Mesendoderm (in vitro differentiated cells): ENCODE measurements at regions not wholly inside any gene's neighbourhood (a gene's known extent, or its start where the extent isn't known, plus 50 kb on each side); places are given as distances from the start of the nearest gene placed in this dataset.

Source experiments
- DNase-seq: peaks from one replicate; pipeline ENCODE4 v3.0.0; 2013
- H2AK5ac ChIP-seq: 2 replicates; pipeline ENCODE4 v1.6.1; 2013; ENCODE audit warnings: low read length, inconsistent platforms
- H2BK120ac ChIP-seq: 2 replicates; pipeline ENCODE4 v1.6.1; 2013; ENCODE audit warnings: low read depth, mild to moderate bottlenecking, low read length, moderate library complexity, mixed read lengths
- H2BK15ac ChIP-seq: replicated peaks from 2 replicates; pipeline ENCODE4 v1.6.1; 2013; ENCODE audit warnings: low read depth, mild to moderate bottlenecking, moderate library complexity
- H2BK5ac ChIP-seq: 2 replicates; pipeline ENCODE4 v1.6.1; 2013; ENCODE audit warnings: low read length, inconsistent platforms
- H3K18ac ChIP-seq: 2 replicates; pipeline ENCODE4 v1.6.1; 2013; ENCODE audit warnings: mild to moderate bottlenecking, low read length, mixed read lengths
- H3K23ac ChIP-seq: one replicate; pipeline ENCODE4 v1.6.1; 2013; ENCODE audit warnings: low read length
- H3K27ac ChIP-seq: 2 replicates; pipeline ENCODE4 v1.5.1; 2013; ENCODE audit warnings: low read depth, mild to moderate bottlenecking, inconsistent platforms, low read length, moderate library complexity
- H3K27me3 ChIP-seq: 2 replicates; pipeline ENCODE4 v1.6.1; 2013; ENCODE audit warnings: low read length, control low read depth, mild to moderate bottlenecking, inconsistent platforms; ENCODE audit not compliant: insufficient read depth, poor library complexity
- H3K36me3 ChIP-seq: 2 replicates; pipeline ENCODE4 v1.6.1; 2013; ENCODE audit warnings: low read length, inconsistent platforms; ENCODE audit not compliant: control insufficient read depth, insufficient read depth
- H3K4ac ChIP-seq: one replicate; pipeline ENCODE4 v1.6.1; 2013; ENCODE audit warnings: low read depth, mild to moderate bottlenecking, low read length, moderate library complexity
- H3K4me1 ChIP-seq: 2 replicates; pipeline ENCODE4 v1.6.1; 2013; ENCODE audit warnings: low read depth, low read length, inconsistent platforms; ENCODE audit not compliant: control insufficient read depth
- H3K4me2 ChIP-seq: 2 replicates; pipeline ENCODE4 v1.6.1; 2013; ENCODE audit warnings: low read length
- H3K4me3 ChIP-seq: 2 replicates; pipeline ENCODE4 v1.5.1; 2013; ENCODE audit warnings: mild to moderate bottlenecking, low read length
- H3K56ac ChIP-seq: one replicate; pipeline ENCODE4 v1.6.1; 2013; ENCODE audit warnings: low read length
- H3K79me1 ChIP-seq: 2 replicates; pipeline ENCODE4 v1.6.1; 2013; ENCODE audit warnings: low read length, inconsistent platforms
- H3K79me2 ChIP-seq: 2 replicates; pipeline ENCODE4 v1.6.1; 2013; ENCODE audit warnings: mild to moderate bottlenecking, low read length; ENCODE audit not compliant: control insufficient read depth, insufficient read depth
- H3K9ac ChIP-seq: 2 replicates; pipeline ENCODE4 v1.6.1; 2013; ENCODE audit warnings: low read length, inconsistent platforms
- H4K5ac ChIP-seq: one replicate; pipeline ENCODE4 v1.6.1; 2013; ENCODE audit warnings: low read length
- H4K8ac ChIP-seq: one replicate; pipeline ENCODE4 v1.6.1; 2013; ENCODE audit warnings: low read depth, mild to moderate bottlenecking, control low read depth, low read length, moderate library complexity
- WGBS: extraction: QIAGEN DNeasy Blood & Tissue Kit; methylation state at CpG from one replicate; pipeline ENCODE4 v1.1.7; 2013; ENCODE audit warnings: low lambda C conversion rate, missing lambda C conversion rate; ENCODE audit not compliant: insufficient coverage; ENCODE audit errors: extremely low coverage; 5-methylcytosine and 5-hydroxymethylcytosine counted together

GRCh38 chr4:177124349-177125064, 185.2 kb upstream of the NEIL3 start:
- no CpG with 5 or more reads among the region's 7 CpGs for WGBS
- H3K79me1 ChIP-seq, result no peaks in the 10 kb centered on the region
- no peak overlapping the region for H3K27ac ChIP-seq
- H3K4ac ChIP-seq, result no peak overlapping the region
- H3K23ac ChIP-seq, result no peak overlapping the region
- no peak overlapping the region for H3K18ac ChIP-seq
- H2BK15ac ChIP-seq, result no peak overlapping the region
- H2BK120ac ChIP-seq, result no peak overlapping the region
- no peak overlapping the region for H4K8ac ChIP-seq
- H3K27me3 ChIP-seq, result no peaks in the 10 kb centered on the region
- H3K56ac ChIP-seq, result no peak overlapping the region
- no peaks in the 10 kb centered on the region for H3K4me1 ChIP-seq
- no peak overlapping the region for H2AK5ac ChIP-seq
- no peak overlapping the region for H3K4me2 ChIP-seq
- no peak for DNase-seq
- no peak overlapping the region for H2BK5ac ChIP-seq
- H3K4me3 ChIP-seq, result no peak overlapping the region
- H3K79me2 ChIP-seq, result no peaks in the 10 kb centered on the region
- H4K5ac ChIP-seq, result no peak overlapping the region
- no peaks in the 10 kb centered on the region for H3K36me3 ChIP-seq
- H3K9ac ChIP-seq, result no peak overlapping the region

GRCh38 chr4:177125656-177126055, 184.0 kb upstream of the NEIL3 start:
- Histone ChIP-seq H3K27ac (no peak overlapping the region), H3K4me3 (no peak overlapping the region), H3K18ac (no peak overlapping the region), H3K4me1 (no peaks in the 10 kb centered on the region), H4K5ac (no peak overlapping the region), H4K8ac (no peak overlapping the region), H3K4ac (no peak overlapping the region), H3K9ac (no peak overlapping the region), H3K27me3 (no peaks in the 10 kb centered on the region), H3K36me3 (no peaks in the 10 kb centered on the region), H2BK15ac (no peak overlapping the region), H3K56ac (no peak overlapping the region), H2BK5ac (no peak overlapping the region), H2BK120ac (no peak overlapping the region), H3K79me1 (no peaks in the 10 kb centered on the region), H3K79me2 (no peaks in the 10 kb centered on the region), H3K23ac (no peak overlapping the region), H3K4me2 (no peak overlapping the region), H2AK5ac (no peak overlapping the region)
- DNase-seq, result no peak
- WGBS, result no CpG with 5 or more reads among the region's 3 CpGs

GRCh38 chr4:177127658-177128057, 182.0 kb upstream of the NEIL3 start:
- no peak overlapping the region for H3K4ac ChIP-seq

GRCh38 chr4:177128306-177128705, 181.4 kb upstream of the NEIL3 start:
- no peak overlapping the region for H3K4me3 ChIP-seq
- no peaks in the 10 kb centered on the region for H3K27me3 ChIP-seq
- H3K79me2 ChIP-seq, result no peaks in the 10 kb centered on the region
- H2BK15ac ChIP-seq, result no peak overlapping the region
- H2AK5ac ChIP-seq, result no peak overlapping the region
- H2BK5ac ChIP-seq, result no peak overlapping the region
- no peak overlapping the region for H3K27ac ChIP-seq
- no peak overlapping the region for H4K8ac ChIP-seq
- H3K9ac ChIP-seq, result no peak overlapping the region
- no peaks in the 10 kb centered on the region for H3K79me1 ChIP-seq
- H2BK120ac ChIP-seq, result no peak overlapping the region
- DNase-seq, result no peak
- H3K18ac ChIP-seq, result no peak overlapping the region
- no peak overlapping the region for H3K23ac ChIP-seq
- no peak overlapping the region for H4K5ac ChIP-seq
- no peak overlapping the region for H3K4ac ChIP-seq
- H3K36me3 ChIP-seq, result no peaks in the 10 kb centered on the region
- H3K4me1 ChIP-seq, result no peaks in the 10 kb centered on the region
- H3K56ac ChIP-seq, result no peak overlapping the region
- no peak overlapping the region for H3K4me2 ChIP-seq
- no CpG with 5 or more reads among the region's 1 CpG for WGBS

More at GRCh38 chr4:177127658-177128057, 182.0 kb upstream of the NEIL3 start:
- Histone ChIP-seq H3K27me3 (no peaks in the 10 kb centered on the region), H3K79me1 (no peaks in the 10 kb centered on the region), H3K56ac (no peak overlapping the region), H3K18ac (no peak overlapping the region), H3K79me2 (no peaks in the 10 kb centered on the region), H2AK5ac (no peak overlapping the region), H3K36me3 (no peaks in the 10 kb centered on the region), H3K4me3 (no peak overlapping the region), H3K27ac (no peak overlapping the region), H4K8ac (no peak overlapping the region), H3K23ac (no peak overlapping the region), H3K9ac (no peak overlapping the region), H3K4me1 (no peaks in the 10 kb centered on the region), H4K5ac (no peak overlapping the region), H3K4me2 (no peak overlapping the region), H2BK5ac (no peak overlapping the region), H2BK15ac (no peak overlapping the region), H2BK120ac (no peak overlapping the region)
- no peak for DNase-seq

GRCh38 chr4:177131736-177132135, 177.9 kb upstream of the NEIL3 start:
- Histone ChIP-seq H3K36me3 (no peaks in the 10 kb centered on the region), H3K4me3 (no peak overlapping the region), H3K56ac (no peak overlapping the region), H3K27me3 (no peaks in the 10 kb centered on the region), H2AK5ac (no peak overlapping the region), H3K18ac (no peak overlapping the region), H3K79me1 (no peaks in the 10 kb centered on the region), H3K9ac (no peak overlapping the region), H4K8ac (no peak overlapping the region), H4K5ac (no peak overlapping the region), H2BK5ac (no peak overlapping the region), H3K4me1 (no peaks in the 10 kb centered on the region), H3K4ac (no peak overlapping the region), H3K4me2 (no peak overlapping the region), H3K27ac (no peak overlapping the region), H3K79me2 (no peaks in the 10 kb centered on the region), H2BK15ac (no peak overlapping the region), H2BK120ac (no peak overlapping the region), H3K23ac (no peak overlapping the region)
- no peak for DNase-seq

- Histone ChIP-seq H3K4ac (no peak overlapping the region), H3K4me3 (no peak overlapping the region), H2BK120ac (no peak overlapping the region), H3K79me2 (no peaks in the 10 kb centered on the region), H2AK5ac (no peak overlapping the region), H4K5ac (no peak overlapping the region), H3K27ac (no peak overlapping the region), H3K36me3 (no peaks in the 10 kb centered on the region), H3K56ac (no peak overlapping the region), H3K9ac (no peak overlapping the region), H3K4me2 (no peak overlapping the region), H3K79me1 (no peaks in the 10 kb centered on the region), H4K8ac (no peak overlapping the region), H3K27me3 (no peaks in the 10 kb centered on the region), H3K4me1 (no peaks in the 10 kb centered on the region), H2BK15ac (no peak overlapping the region), H2BK5ac (no peak overlapping the region), H3K18ac (peak overlapping the region; percentile 14), H3K23ac (no peak overlapping the region)
- DNase-seq, result peak; percentile 14
These were observed 162.0 kb upstream of the NEIL3 start for GRCh38 chr4:177147668-177148067.
